ENCODE measurements at regions not wholly inside any gene's neighbourhood (a gene's known extent, or its start where the extent isn't known, plus 50 kb on each side); places are given as distances from the start of the nearest gene placed in this dataset.
A peak's percentile ranks its signal among the peaks of the same experiment; 100 is the strongest.
"Not testable (repeated sequence)": the region's sequence is repeated elsewhere in the genome, so short reads cannot be mapped to it uniquely, and the experiment has no call there.

DNA sequence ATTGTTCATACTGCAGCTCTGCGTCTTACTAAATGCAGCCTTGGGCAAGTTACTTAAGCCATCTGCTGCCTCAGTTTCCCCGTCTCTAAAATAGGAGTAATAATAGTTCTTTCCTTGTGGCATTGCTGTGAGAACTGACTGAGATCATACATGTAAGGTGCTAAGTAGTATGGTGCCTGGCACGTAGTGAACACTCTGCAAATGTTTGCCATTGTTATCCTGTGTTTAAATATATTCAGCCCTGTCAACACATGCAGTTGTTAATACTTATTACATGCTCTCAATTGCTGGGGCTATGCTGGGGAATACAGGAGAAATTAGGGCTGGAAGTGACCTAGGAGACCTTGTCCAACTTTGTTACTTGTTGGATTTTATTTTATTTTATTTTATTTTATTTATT, 105.2 kb upstream of the RAI14 start:
- DNase-seq (ENCODE audit: low read depth): no peak
- TF ChIP-seq, protein P1, sequence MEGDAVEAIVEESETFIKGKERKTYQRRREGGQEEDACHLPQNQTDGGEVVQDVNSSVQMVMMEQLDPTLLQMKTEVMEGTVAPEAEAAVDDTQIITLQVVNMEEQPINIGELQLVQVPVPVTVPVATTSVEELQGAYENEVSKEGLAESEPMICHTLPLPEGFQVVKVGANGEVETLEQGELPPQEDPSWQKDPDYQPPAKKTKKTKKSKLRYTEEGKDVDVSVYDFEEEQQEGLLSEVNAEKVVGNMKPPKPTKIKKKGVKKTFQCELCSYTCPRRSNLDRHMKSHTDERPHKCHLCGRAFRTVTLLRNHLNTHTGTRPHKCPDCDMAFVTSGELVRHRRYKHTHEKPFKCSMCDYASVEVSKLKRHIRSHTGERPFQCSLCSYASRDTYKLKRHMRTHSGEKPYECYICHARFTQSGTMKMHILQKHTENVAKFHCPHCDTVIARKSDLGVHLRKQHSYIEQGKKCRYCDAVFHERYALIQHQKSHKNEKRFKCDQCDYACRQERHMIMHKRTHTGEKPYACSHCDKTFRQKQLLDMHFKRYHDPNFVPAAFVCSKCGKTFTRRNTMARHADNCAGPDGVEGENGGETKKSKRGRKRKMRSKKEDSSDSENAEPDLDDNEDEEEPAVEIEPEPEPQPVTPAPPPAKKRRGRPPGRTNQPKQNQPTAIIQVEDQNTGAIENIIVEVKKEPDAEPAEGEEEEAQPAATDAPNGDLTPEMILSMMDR (IDR thresholded peaks at IDR 0.05; ENCODE audit: low read length, missing control alignments): no peak
- H3K4me3 ChIP-seq (replicated peaks; ENCODE audit: low read depth, low read length): no peak overlapping the region

DNA sequence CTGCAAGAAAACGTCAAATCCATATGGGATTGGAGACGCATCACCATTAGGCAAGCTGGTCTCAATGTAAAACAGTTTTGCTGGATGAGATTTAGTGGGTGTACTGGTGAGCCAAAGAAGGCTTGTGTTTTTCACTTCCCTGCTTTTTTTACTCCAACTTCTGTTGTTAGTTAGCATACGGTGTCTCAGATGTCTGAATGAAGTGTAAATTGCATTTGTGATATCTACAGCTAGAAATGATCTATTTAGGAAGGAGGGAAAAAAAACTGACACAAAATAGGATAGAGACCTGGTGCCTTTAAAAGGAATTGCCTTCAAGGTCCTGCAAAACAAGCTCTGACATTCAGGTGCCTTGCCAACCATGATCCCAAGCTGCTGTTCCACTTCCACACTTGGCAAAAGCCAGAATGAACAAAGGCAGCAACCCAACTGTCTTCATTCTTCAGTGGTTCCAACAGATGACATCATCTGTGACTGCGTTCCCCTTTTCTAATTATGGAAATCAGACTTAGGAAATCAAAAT, 104.2 kb upstream of the RAI14 start:
- TF ChIP-seq, protein P1 (IDR thresholded peaks at IDR 0.05; ENCODE audit: low read length, missing control alignments): no peak
- peak; percentile 38 for DNase-seq (ENCODE audit: low read depth)
- H3K4me3 ChIP-seq (replicated peaks; ENCODE audit: low read depth, low read length): no peak overlapping the region

DNA sequence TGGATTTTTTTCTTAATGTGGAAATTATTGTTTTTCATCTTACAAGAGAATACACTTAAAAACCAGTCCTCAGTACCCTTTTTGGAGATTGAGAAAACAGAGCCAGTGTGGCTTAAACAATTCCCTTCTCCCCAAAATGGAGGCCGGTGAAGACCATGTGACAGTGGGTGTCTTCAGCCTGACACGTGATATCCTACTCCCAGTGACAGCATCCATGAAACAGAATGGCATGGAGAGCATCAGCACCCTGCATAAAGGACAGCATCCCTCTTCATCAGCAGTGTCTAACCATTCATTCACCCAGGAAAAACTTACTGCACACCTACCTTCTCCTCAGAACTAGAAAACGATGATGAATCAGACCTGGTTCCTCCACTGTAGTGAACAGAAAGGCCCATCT, 103.4 kb upstream of the RAI14 start:
- TF ChIP-seq, protein P1 (IDR thresholded peaks at IDR 0.05; ENCODE audit: low read length, missing control alignments): no peak
- DNase-seq (ENCODE audit: low read depth): no peak
- no peak overlapping the region for H3K4me3 ChIP-seq (replicated peaks; ENCODE audit: low read depth, low read length)

DNA sequence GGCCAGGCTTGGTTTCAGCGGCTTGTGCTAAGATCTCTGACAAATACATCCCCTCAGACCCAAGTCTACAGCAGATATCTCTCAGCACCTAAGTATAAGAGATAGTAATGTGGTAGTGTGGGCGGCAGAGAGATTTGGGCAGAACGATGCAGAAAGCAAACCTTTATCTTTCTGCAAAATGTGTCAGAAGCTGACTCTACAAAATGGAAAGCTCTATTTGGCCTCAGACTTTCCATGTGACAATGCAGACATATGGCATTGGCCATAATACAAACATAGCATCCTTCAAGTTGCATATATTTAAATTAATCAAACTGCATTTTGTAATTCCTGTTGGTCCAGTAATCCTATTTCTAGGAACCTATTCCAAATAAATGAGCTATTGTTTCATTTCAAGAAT, 102.5 kb upstream of the RAI14 start:
- TF ChIP-seq, protein P1 (IDR thresholded peaks at IDR 0.05; ENCODE audit: low read length, missing control alignments): no peak

DNA sequence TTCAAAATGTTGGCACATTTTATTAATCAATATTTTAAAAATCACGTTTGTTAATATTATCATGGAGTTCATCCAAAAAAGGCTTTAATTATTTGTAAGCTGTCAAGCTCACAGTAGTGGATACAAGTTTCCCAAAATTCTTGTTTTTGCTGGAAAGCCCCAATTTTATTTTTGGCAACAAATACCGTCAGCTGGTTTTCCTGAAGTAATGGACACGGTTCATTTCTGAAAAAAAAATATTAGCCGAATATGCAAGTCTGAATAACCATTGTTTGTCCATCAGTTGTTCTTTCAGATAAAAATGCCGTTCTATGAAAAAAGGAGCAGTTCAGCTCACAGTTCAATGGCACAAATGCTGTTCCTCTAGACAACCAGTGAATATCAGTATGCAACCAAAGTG, 101.5 kb upstream of the RAI14 start:
- no peak for DNase-seq (ENCODE audit: low read depth)

More for the DNA sequence above, 102.5 kb upstream of the RAI14 start:
- DNase-seq (ENCODE audit: low read depth): no peak
- H3K4me3 ChIP-seq (replicated peaks; ENCODE audit: low read depth, low read length): no peak overlapping the region

DNA sequence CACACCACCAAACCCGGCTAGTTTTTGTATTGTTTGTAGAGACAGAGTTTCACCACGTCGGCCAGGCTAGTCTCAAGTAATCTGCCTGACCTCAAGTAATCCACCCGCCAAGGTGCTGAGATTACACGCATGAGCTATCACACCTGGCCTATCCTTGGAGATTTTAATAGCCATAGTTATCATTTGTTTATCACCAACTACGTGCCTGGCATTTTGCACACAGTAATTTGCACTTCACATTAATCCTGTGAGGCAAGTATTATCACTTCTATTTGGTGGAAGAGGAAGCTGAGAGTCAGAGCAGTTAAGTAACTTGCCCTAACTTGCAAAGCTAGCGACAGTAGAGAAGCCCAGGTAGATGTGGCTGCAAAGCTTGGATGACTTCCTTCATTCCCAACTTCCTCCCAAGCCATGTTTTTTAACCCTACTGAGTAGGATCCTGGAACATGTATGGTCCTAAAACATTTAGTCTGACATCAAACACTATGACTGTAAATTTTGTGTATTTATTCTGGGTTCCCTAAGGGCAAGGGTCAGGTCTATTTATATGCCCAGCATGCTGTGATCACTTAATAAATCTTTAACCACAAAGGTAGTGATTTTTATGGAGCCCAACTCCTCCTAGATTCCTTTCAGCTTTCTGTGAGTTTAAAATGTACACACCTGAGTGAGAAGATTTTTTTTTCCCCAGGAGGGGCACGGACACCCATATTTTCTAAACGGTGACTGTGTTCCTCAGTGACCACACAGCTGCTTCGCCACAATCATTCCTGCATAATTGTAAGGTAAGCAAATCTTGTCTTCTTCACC, 100.2 kb upstream of the RAI14 start:
- H3K4me3 ChIP-seq (replicated peaks; ENCODE audit: low read depth, low read length): no peak overlapping the region
- TF ChIP-seq, protein P1 (IDR thresholded peaks at IDR 0.05; ENCODE audit: low read length, missing control alignments): no peak
- no peak for DNase-seq (ENCODE audit: low read depth)

More for the DNA sequence above, 101.5 kb upstream of the RAI14 start:
- H3K4me3 ChIP-seq (replicated peaks; ENCODE audit: low read depth, low read length): no peak overlapping the region
- TF ChIP-seq, protein P1 (IDR thresholded peaks at IDR 0.05; ENCODE audit: low read length, missing control alignments): no peak

DNA sequence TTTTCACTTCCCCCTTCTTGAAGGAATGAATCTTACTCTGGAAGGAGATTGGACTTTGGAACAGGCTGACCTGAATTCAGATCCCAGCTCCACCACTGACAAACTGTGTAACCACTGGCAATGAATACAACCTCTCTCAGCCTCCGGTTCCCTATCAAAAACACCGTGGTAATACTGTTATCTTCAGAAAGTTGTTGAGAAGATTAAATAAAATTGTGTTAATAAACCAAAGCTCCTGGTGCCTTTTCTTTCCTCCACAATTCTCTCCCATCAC, 99.7 kb upstream of the RAI14 start:
- H3K4me3 ChIP-seq (replicated peaks; ENCODE audit: low read depth, low read length): no peak overlapping the region
- DNase-seq (ENCODE audit: low read depth): no peak
- TF ChIP-seq, protein P1 (IDR thresholded peaks at IDR 0.05; ENCODE audit: low read length, missing control alignments): no peak

DNA sequence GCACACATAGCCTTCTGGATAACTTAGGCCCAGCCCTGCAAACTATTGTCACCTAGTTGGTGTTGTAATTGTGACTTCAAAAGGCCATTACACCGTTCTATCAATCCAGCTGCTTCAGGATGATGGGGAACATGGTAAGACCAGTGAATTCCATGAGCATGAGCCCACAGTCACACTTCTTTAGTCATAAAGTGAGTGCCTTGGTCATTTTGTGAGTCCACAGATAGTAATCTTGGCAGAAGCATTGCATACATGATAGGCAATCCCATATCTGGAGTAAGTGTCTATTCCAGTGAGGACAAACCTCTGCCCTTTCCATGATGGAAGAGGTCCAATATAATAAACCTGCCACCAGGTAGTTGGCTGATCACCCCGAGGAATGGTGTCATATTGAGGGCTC, 94.5 kb upstream of the RAI14 start:
- not testable (repeated sequence) for DNase-seq (ENCODE audit: low read depth); H3K4me3 ChIP-seq (replicated peaks; ENCODE audit: low read depth, low read length)

All from fibroblast of pulmonary artery (primary cell).